GM21515 (cell line): ENCODE measurements at regions not wholly inside any gene's neighbourhood (a gene's known extent, or its start where the extent isn't known, plus 50 kb on each side); places are given as distances from the start of the nearest gene placed in this dataset.

Source experiments
- ATAC-seq: cut with Tn5 transposase; IDR thresholded peaks from one replicate; pipeline ENCODE4 v1.9.1; 2021; ENCODE audit not compliant: unreplicated experiment

GRCh38 chr11:37571246-37571645 lies 973.2 kb upstream of the RAG2 start:
- ATAC-seq: no peak

- ATAC-seq: no peak
Observed at GRCh38 chr11:37560991-37561390, 963.0 kb upstream of the RAG2 start.

- ATAC-seq: no peak
Observed at GRCh38 chr11:37560346-37560745, 962.3 kb upstream of the RAG2 start.

- no peak for ATAC-seq
Observed at GRCh38 chr11:37558619-37559210, 960.7 kb upstream of the RAG2 start.

- ATAC-seq: no peak
Observed at GRCh38 chr11:37557990-37558389, 960.0 kb upstream of the RAG2 start.

- ATAC-seq: no peak
Observed at GRCh38 chr11:37552284-37552683, 954.2 kb upstream of the RAG2 start.

- no peak for ATAC-seq
Observed at GRCh38 chr11:37544491-37544890, 946.5 kb upstream of the RAG2 start.

GRCh38 chr11:37533830-37534229 lies 935.8 kb upstream of the RAG2 start:
- no peak for ATAC-seq

GRCh38 chr11:37533087-37533486 lies 935.1 kb upstream of the RAG2 start:
- no peak for ATAC-seq

- ATAC-seq: no peak
Observed at GRCh38 chr11:37532271-37532670, 934.2 kb upstream of the RAG2 start.

- ATAC-seq: no peak
Observed at GRCh38 chr11:37527545-37527944, 929.5 kb upstream of the RAG2 start.

- ATAC-seq: no peak
Observed at GRCh38 chr11:37525336-37525735, 927.3 kb upstream of the RAG2 start.

- no peak for ATAC-seq
Observed at GRCh38 chr11:37519781-37520180, 921.7 kb upstream of the RAG2 start.

- no peak for ATAC-seq
Observed at GRCh38 chr11:37512156-37512780, 914.2 kb upstream of the RAG2 start.

- ATAC-seq: no peak
Observed at GRCh38 chr11:37511425-37511933, 913.4 kb upstream of the RAG2 start.

GRCh38 chr11:37509506-37509905 lies 911.5 kb upstream of the RAG2 start:
- ATAC-seq: no peak

GRCh38 chr11:37506531-37506930 lies 908.5 kb upstream of the RAG2 start:
- ATAC-seq: no peak

- ATAC-seq: no peak
Observed at GRCh38 chr11:37505406-37505805, 907.4 kb upstream of the RAG2 start.

- ATAC-seq: no peak
Observed at GRCh38 chr11:37504921-37505320, 906.9 kb upstream of the RAG2 start.

- peak; percentile 92 for ATAC-seq
Observed at GRCh38 chr11:37504060-37504611, 906.1 kb upstream of the RAG2 start.

GRCh38 chr11:37503411-37504059 lies 905.5 kb upstream of the RAG2 start:
- ATAC-seq: peak; percentile 53

- ATAC-seq: no peak
Observed at GRCh38 chr11:37502202-37502601, 904.2 kb upstream of the RAG2 start.
